HepG2 (cell line): ENCODE measurements at regions not wholly inside any gene's neighbourhood (a gene's known extent, or its start where the extent isn't known, plus 50 kb on each side); places are given as distances from the start of the nearest gene placed in this dataset.

Experiments
- ATAC-seq: fragments of 200-7000 bp; cut with Tn5 transposase; 3 replicates; pipeline ENCODE4 v1.9.1; 2020; ENCODE audit warnings: mild to moderate bottlenecking, moderate library complexity
- BruUV-seq: library from RNA; stranded (reverse); fragments of 400-500 nt; replicated peaks from 2 replicates; lab custom pipeline; 2021; lab: Mats Ljungman, UMichigan
- CTCF ChIA-PET: fragments of 300-600 bp; formaldehyde crosslinking; extraction: SDS; loops from one replicate; lab custom pipeline; 2021; ENCODE audit warnings: low total read pairs, inconsistent platforms, low intra/inter-chr PET ratio; lab: Yijun Ruan, JAX
- POLR2A ChIA-PET: fragments of 350-600 bp; sonication (Branson Sonifier 250); formaldehyde crosslinking; loops from one replicate; lab custom pipeline; 2020; ENCODE audit warnings: antibody characterized with exemption, inconsistent platforms; lab: Yijun Ruan, JAX
- DNase-seq: peaks from one replicate; pipeline ENCODE4 v3.0.0-alpha.2; 2015; ENCODE audit warnings: low spot score
- FAIRE-seq: peaks from 3 replicates; lab custom pipeline; 2011; peaks lifted over from hg19 to GRCh38; lab: Jason Lieb, UNC
- H2AFZ ChIP-seq: one replicate; pipeline ENCODE4 v1.6.1; 2011; ENCODE audit warnings: low read length, inconsistent platforms
- H3K27ac ChIP-seq: fragments of 300-600 bp; 3 replicates; pipeline ENCODE4 v1.8.0; 2011; ENCODE audit warnings: mixed run types, mild to moderate bottlenecking, mixed read lengths, low read length, inconsistent platforms; ENCODE audit not compliant: insufficient read depth; ENCODE audit errors: extremely low read length
- H3K27me3 ChIP-seq, 2 experiments: fragments of 200-600 bp in 1 of 2; 2 replicates in 1 of 2; 3 replicates in 1 of 2; pipeline versions ENCODE4 v1.6.0 to v1.8.0; 2011; ENCODE audit warnings: low read length in 2 of 2, mild to moderate bottlenecking in 2 of 2, moderate library complexity in 2 of 2, inconsistent platforms in 1 of 2; ENCODE audit not compliant: insufficient read depth in 2 of 2, control insufficient read depth in 1 of 2
- H3K36me3 ChIP-seq, 2 experiments: fragments of 200-600 bp in 1 of 2; replicated peaks in 1 of 2; 2 replicates in 1 of 2; 3 replicates in 1 of 2; pipeline versions ENCODE4 v1.5.1 to v1.8.0; 2011; ENCODE audit warnings: low read length in 2 of 2, inconsistent platforms in 1 of 2; ENCODE audit not compliant: insufficient read depth in 2 of 2, control insufficient read depth in 1 of 2
- H3K4me1 ChIP-seq: 2 replicates; pipeline ENCODE4 v1.5.1; 2012; ENCODE audit warnings: low read length, inconsistent platforms; ENCODE audit not compliant: insufficient read depth
- H3K4me2 ChIP-seq: 2 replicates; pipeline ENCODE4 v1.6.0; 2011; ENCODE audit warnings: low read depth, low read length, inconsistent platforms
- H3K4me3 ChIP-seq, 3 experiments: fragments of 200-600 bp in 1 of 3; sonication (generic), shearing (Covaris generic) in 1 of 3; replicated peaks in 1 of 3; 2 replicates each; pipeline ENCODE4 v1.5.1; 2011 to 2016; ENCODE audit warnings: low read length in 3 of 3, inconsistent platforms in 2 of 3, low read depth in 2 of 3, mild to moderate bottlenecking in 2 of 3, control low read depth in 1 of 3, mixed read lengths in 1 of 3; ENCODE audit not compliant: insufficient read depth in 1 of 3
- H3K79me2 ChIP-seq: one replicate; pipeline ENCODE4 v1.6.1; 2011; ENCODE audit warnings: low read length, inconsistent platforms; ENCODE audit not compliant: insufficient read depth
- H3K9ac ChIP-seq: 2 replicates; pipeline ENCODE4 v1.6.0; 2011; ENCODE audit warnings: mild to moderate bottlenecking, low read depth, low read length, inconsistent platforms; ENCODE audit not compliant: insufficient read depth
- H3K9me3 ChIP-seq: 2 replicates; pipeline ENCODE4 v1.5.1; 2012; ENCODE audit warnings: mild to moderate bottlenecking, low read length
- H4K20me1 ChIP-seq: 2 replicates; pipeline ENCODE4 v1.6.0; 2011; ENCODE audit warnings: inconsistent platforms, mild to moderate bottlenecking, low read length, moderate library complexity; ENCODE audit not compliant: insufficient read depth
- FLYWCH1 ChIP-seq: sonication (generic); formaldehyde crosslinking; IDR thresholded peaks from 2 replicates; pipeline ENCODE4 v1.8.1; 2023; ENCODE audit warnings: mild to moderate bottlenecking, missing genetic modification reagents
- IKZF4 ChIP-seq: sonication (generic); formaldehyde crosslinking; IDR thresholded peaks from 2 replicates; pipeline ENCODE4 v1.5.1; 2020; ENCODE audit warnings: borderline replicate concordance, mild to moderate bottlenecking, low read depth, missing genetic modification reagents; ENCODE audit errors: not compliant biosample characterization
- KLF13 ChIP-seq: sonication (generic); formaldehyde crosslinking; IDR thresholded peaks from 2 replicates; pipeline ENCODE4 v1.4.0; 2020; ENCODE audit warnings: mild to moderate bottlenecking, missing genetic modification reagents
- RNF2 ChIP-seq: fragments of 450-650 bp; conservative IDR thresholded peaks from 2 replicates; pipeline ENCODE4 v1.6.1; 2016; ENCODE audit warnings: low read depth
- ZNF562 ChIP-seq: sonication (generic); formaldehyde crosslinking; IDR thresholded peaks from 2 replicates; pipeline ENCODE4 v1.8.0; 2022; ENCODE audit warnings: missing genetic modification reagents, borderline replicate concordance
- ZNF75D ChIP-seq: sonication (generic); formaldehyde crosslinking; IDR thresholded peaks from 2 replicates; pipeline ENCODE4 v1.8.1; 2023; ENCODE audit warnings: missing genetic modification reagents, mild to moderate bottlenecking, borderline replicate concordance
- WGBS: methylation state at CpG from one replicate; pipeline ENCODE4 v1.1.6; 2017; ENCODE audit warnings: low lambda C conversion rate; 5-methylcytosine and 5-hydroxymethylcytosine counted together
- in situ Hi-C: cut with HindIII; loops from 2 replicates; pipeline ENCODE4 v1.10.0; 2017; ENCODE audit warnings: low pct_unique_long_range_greater_than_20kb; ENCODE audit not compliant: extremely low pct_ligation_motif_present
- intact Hi-C: fragments of 100-400 bp; cut with micrococcal nuclease; formaldehyde crosslinking; loops from one replicate; pipeline ENCODE4 v1.10.0; 2022; ENCODE audit not compliant: unreplicated experiment
- TF ChIP-seq, protein P1 (sequence below): sonication (generic); formaldehyde crosslinking; IDR thresholded peaks from 2 replicates; pipeline ENCODE4 v1.4.0; 2020; ENCODE audit warnings: missing genetic modification reagents
- TF ChIP-seq, protein P2 (sequence below): sonication (generic); formaldehyde crosslinking; IDR thresholded peaks from 2 replicates; pipeline ENCODE4 v1.8.0; 2022; ENCODE audit warnings: mild to moderate bottlenecking, missing genetic modification reagents, moderate library complexity

DNA sequence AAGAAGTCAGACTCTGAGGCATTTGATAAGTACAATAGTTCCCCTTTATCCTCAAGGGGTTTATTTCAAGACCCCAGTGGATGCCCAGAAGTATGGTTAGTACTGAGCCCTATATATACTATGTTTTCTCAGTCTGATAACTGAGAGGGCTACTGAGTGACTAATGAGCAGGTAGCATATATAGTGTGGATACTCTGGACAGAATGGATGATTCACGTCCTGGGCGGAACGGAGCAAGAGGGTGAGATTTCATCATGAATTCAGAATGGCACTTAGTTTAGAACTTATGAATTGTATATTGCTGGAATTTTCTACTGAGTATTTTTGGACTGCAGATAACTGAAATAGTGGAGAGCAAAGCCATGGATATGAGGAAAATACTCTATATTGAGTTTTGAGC is 457.6 kb downstream of the PLK2 start:
- POLR2A ChIA-PET, result no interaction called here
- H3K27ac ChIP-seq, result no peak overlapping the region

More for the DNA sequence above, 457.6 kb downstream of the PLK2 start:
- H3K4me3 ChIP-seq, result no peak overlapping the region
- WGBS, result 20% methylated on average over 3 of the region's 3 CpGs
- no peaks in the 10 kb centered on the region for H3K9me3 ChIP-seq
- no peak overlapping the region for H2AFZ ChIP-seq
- CTCF ChIA-PET, result no interaction called here
- no peaks in the 10 kb centered on the region for H3K27me3 ChIP-seq
- H3K79me2 ChIP-seq, result no peaks in the 10 kb centered on the region
- no peak overlapping the region for H3K4me2 ChIP-seq
- TF ChIP-seq, protein P1, sequence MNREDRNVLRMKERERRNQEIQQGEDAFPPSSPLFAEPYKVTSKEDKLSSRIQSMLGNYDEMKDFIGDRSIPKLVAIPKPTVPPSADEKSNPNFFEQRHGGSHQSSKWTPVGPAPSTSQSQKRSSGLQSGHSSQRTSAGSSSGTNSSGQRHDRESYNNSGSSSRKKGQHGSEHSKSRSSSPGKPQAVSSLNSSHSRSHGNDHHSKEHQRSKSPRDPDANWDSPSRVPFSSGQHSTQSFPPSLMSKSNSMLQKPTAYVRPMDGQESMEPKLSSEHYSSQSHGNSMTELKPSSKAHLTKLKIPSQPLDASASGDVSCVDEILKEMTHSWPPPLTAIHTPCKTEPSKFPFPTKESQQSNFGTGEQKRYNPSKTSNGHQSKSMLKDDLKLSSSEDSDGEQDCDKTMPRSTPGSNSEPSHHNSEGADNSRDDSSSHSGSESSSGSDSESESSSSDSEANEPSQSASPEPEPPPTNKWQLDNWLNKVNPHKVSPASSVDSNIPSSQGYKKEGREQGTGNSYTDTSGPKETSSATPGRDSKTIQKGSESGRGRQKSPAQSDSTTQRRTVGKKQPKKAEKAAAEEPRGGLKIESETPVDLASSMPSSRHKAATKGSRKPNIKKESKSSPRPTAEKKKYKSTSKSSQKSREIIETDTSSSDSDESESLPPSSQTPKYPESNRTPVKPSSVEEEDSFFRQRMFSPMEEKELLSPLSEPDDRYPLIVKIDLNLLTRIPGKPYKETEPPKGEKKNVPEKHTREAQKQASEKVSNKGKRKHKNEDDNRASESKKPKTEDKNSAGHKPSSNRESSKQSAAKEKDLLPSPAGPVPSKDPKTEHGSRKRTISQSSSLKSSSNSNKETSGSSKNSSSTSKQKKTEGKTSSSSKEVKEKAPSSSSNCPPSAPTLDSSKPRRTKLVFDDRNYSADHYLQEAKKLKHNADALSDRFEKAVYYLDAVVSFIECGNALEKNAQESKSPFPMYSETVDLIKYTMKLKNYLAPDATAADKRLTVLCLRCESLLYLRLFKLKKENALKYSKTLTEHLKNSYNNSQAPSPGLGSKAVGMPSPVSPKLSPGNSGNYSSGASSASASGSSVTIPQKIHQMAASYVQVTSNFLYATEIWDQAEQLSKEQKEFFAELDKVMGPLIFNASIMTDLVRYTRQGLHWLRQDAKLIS (CRISPR knock-in tag), result no peak
- TF ChIP-seq, protein P2, sequence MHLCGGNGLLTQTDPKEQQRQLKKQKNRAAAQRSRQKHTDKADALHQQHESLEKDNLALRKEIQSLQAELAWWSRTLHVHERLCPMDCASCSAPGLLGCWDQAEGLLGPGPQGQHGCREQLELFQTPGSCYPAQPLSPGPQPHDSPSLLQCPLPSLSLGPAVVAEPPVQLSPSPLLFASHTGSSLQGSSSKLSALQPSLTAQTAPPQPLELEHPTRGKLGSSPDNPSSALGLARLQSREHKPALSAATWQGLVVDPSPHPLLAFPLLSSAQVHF (CRISPR knock-in tag), result no peak
- TF ChIP-seq ZNF562 (no peak), FLYWCH1 (CRISPR knock-in tag) (no peak), KLF13 (CRISPR knock-in tag) (no peak), IKZF4 (no peak), RNF2 (no peak), ZNF75D (CRISPR knock-in tag) (no peak)
- TF ChIP-seq, all 625 proteins: peak for 0
- Histone ChIP-seq H4K20me1 (no peaks in the 10 kb centered on the region), H3K9ac (no peak overlapping the region), H3K36me3 (no peaks in the 10 kb centered on the region), H3K4me1 (no peaks in the 10 kb centered on the region)
- FAIRE-seq (no peak), ATAC-seq (no peak), DNase-seq (no peak)
- BruUV-seq, result no TSS peak
- intact Hi-C loops, result no loop called here
- in situ Hi-C loops, result no loop called here
